Retinal pigment epithelial cell (primary cell): ENCODE measurements at regions not wholly inside any gene's neighbourhood (a gene's known extent, or its start where the extent isn't known, plus 50 kb on each side); places are given as distances from the start of the nearest gene placed in this dataset.

ENCODE experiments used
- DNase-seq: peaks from one replicate; pipeline ENCODE4 v3.0.0-alpha.2; 2010; ENCODE audit warnings: low read depth
- H3K4me3 ChIP-seq: 2 replicates; pipeline ENCODE4 v1.5.1; 2011; ENCODE audit warnings: mild to moderate bottlenecking, low read length, control low read depth, moderate library complexity
- CTCF ChIP-seq: conservative IDR thresholded peaks from 2 replicates; pipeline ENCODE4 v1.5.1; 2011; ENCODE audit warnings: low read depth, low read length, control low read depth, inconsistent platforms

GRCh38 chr2:65512783-65513182 lies 80.4 kb upstream of the SPRED2 start:
- no peak for DNase-seq
- TF ChIP-seq CTCF, result no peak

GRCh38 chr2:65511306-65511705 lies 78.9 kb upstream of the SPRED2 start:
- no peak for TF ChIP-seq CTCF
- no peak overlapping the region for H3K4me3 ChIP-seq
- DNase-seq, result no peak

More at GRCh38 chr2:65512783-65513182, 80.4 kb upstream of the SPRED2 start:
- no peak overlapping the region for H3K4me3 ChIP-seq

- H3K4me3 ChIP-seq, result no peak overlapping the region
- no peak for TF ChIP-seq CTCF
- DNase-seq, result no peak
These were observed 75.8 kb upstream of the SPRED2 start for GRCh38 chr2:65508225-65508624.

GRCh38 chr2:65507102-65508069 lies 75.0 kb upstream of the SPRED2 start:
- no peak overlapping the region for H3K4me3 ChIP-seq
- DNase-seq, result no peak
- no peak for TF ChIP-seq CTCF

GRCh38 chr2:65504814-65505697 lies 72.7 kb upstream of the SPRED2 start:
- no peak overlapping the region for H3K4me3 ChIP-seq
- DNase-seq, result no peak
- no peak for TF ChIP-seq CTCF

- H3K4me3 ChIP-seq, result no peak overlapping the region
- no peak for TF ChIP-seq CTCF
- DNase-seq, result no peak
These were observed 71.8 kb upstream of the SPRED2 start for GRCh38 chr2:65504201-65504600.
